22Rv1 (cell line): ENCODE measurements at regions not wholly inside any gene's neighbourhood (a gene's known extent, or its start where the extent isn't known, plus 50 kb on each side); places are given as distances from the start of the nearest gene placed in this dataset.

Source experiments
- H3K27ac ChIP-seq: fragments of 450-650 bp; 2 replicates; pipeline ENCODE4 v1.5.1; 2017
- ZFX ChIP-seq: fragments of 450-650 bp; IDR thresholded peaks from 2 replicates; pipeline ENCODE4 v1.6.1; 2017; ENCODE audit warnings: antibody characterized with exemption, borderline replicate concordance
- TF ChIP-seq, protein P1 (sequence below): fragments of 450-650 bp; IDR thresholded peaks from 2 replicates; pipeline ENCODE4 v1.5.1; 2017; ENCODE audit warnings: mild to moderate bottlenecking

DNA sequence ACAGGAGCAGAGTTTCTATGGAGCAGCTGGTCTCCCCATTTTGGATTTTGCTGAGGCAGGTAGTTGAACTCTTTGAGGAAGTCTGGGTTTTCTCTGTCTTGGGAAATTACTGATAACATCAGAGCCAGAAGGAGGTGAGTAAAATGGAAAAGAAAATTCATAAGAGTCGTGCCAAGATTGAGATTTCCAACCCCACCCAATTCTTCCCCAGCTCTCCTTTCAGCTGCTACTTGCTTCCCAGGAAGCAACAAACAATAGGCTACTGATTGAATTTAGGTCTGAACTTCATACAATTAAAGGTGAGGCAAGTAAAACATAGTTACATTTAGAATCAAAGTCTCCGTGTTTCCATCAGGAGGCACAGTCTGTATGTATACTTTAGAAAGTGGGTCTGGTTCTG is 54.6 kb upstream of the EOLA2 start:
- TF ChIP-seq, protein P1, sequence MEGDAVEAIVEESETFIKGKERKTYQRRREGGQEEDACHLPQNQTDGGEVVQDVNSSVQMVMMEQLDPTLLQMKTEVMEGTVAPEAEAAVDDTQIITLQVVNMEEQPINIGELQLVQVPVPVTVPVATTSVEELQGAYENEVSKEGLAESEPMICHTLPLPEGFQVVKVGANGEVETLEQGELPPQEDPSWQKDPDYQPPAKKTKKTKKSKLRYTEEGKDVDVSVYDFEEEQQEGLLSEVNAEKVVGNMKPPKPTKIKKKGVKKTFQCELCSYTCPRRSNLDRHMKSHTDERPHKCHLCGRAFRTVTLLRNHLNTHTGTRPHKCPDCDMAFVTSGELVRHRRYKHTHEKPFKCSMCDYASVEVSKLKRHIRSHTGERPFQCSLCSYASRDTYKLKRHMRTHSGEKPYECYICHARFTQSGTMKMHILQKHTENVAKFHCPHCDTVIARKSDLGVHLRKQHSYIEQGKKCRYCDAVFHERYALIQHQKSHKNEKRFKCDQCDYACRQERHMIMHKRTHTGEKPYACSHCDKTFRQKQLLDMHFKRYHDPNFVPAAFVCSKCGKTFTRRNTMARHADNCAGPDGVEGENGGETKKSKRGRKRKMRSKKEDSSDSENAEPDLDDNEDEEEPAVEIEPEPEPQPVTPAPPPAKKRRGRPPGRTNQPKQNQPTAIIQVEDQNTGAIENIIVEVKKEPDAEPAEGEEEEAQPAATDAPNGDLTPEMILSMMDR: no peak
- TF ChIP-seq ZFX: no peak

DNA sequence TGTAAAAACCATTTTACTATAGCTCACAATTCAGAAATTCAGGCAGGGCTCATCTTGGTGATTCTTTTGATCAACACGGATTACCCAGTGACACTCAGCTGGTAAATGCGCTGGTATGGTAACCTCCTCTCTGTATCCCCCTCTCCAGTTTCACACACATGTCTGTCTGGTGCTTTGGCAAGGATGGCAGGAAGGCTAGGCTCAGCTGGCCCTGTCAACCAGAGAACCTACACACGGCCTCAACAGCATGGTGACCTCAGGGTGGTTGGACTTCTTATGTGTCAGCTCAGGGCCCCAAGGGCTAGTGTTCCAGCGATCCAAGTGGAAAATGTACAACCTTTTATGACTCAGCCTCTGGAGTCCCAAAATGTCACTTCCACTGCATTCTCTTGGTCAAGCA is 55.7 kb upstream of the EOLA2 start:
- no peak overlapping the region for H3K27ac ChIP-seq
- TF ChIP-seq, protein P1: no peak
- no peak for TF ChIP-seq ZFX

More for the DNA sequence above, 54.6 kb upstream of the EOLA2 start:
- H3K27ac ChIP-seq: no peak overlapping the region

- no peak overlapping the region for H3K27ac ChIP-seq
- TF ChIP-seq, protein P1: no peak
- no peak for TF ChIP-seq ZFX
Measured at GRCh38 chrX:149996515-149996914, 58.2 kb upstream of the EOLA2 start.

DNA sequence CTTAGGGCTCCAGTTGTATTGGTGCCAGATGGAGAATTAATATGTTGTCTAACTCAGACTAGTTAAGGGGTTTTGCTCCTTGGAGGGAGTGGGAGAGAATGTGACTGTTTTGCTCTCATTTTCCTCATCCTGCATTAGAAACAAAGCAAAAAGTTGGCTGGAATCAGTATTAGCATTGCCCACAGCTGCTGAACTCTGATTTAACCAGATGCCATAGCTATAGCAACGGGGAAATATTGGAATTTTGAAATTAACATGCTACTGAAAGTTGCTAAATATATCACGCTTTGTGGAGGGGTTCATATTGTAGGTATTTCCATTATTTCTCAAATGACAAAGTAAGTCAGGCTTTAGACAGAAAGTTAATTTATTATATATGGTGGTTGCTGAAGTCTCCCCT is 66.7 kb upstream of the EOLA2 start:
- TF ChIP-seq, protein P1: no peak
- no peak for TF ChIP-seq ZFX
- H3K27ac ChIP-seq: no peak overlapping the region

- no peak overlapping the region for H3K27ac ChIP-seq
- no peak for TF ChIP-seq ZFX
- TF ChIP-seq, protein P1: no peak
Measured at GRCh38 chrX:150007356-150007755, 69.1 kb upstream of the EOLA2 start.

DNA sequence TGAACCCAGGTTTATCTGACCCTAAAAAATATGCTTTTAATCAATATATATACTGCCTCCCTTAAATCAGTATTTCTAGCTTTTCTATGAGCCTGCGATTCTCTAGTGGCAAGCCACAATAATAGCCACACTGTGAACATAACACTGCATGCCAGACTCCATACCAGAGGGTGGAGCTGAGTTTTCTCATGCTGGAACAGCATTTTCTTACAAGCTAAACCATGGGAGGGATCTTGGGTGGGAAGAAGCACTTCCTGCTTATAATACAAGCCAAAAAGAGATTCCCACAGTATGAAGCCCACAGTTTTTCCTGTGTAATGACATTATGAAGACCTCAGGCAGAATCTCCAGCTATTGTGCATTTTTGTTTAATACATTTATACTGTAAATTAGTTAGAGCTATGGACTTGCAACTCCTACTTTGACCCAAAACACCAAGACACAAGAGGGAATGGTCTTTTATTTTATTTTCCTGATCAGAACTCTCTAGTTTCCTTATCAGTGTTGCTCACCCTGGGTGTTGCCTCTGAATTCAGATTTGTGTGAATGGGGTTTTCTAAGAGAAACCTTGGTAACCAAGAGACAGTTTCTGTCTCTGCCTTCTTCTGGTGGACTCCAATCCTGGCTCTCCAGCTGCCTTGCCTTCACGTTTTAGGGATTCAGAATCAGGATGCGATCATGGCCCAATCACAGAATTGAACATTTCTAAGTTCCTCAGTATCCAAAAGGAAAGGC is 74.5 kb upstream of the EOLA2 start:
- TF ChIP-seq ZFX: no peak
- TF ChIP-seq, protein P1: no peak
- no peak overlapping the region for H3K27ac ChIP-seq

- TF ChIP-seq, protein P1: no peak
- no peak for TF ChIP-seq ZFX
- H3K27ac ChIP-seq: no peak overlapping the region
Measured at GRCh38 chrX:150014525-150014924, 76.2 kb upstream of the EOLA2 start.
